Loucy (cell line): ENCODE measurements at regions not wholly inside any gene's neighbourhood (a gene's known extent, or its start where the extent isn't known, plus 50 kb on each side); places are given as distances from the start of the nearest gene placed in this dataset.

Experiments
- CTCF ChIP-seq: fragments of 200-600 bp; sonication (generic); conservative IDR thresholded peaks from 2 replicates; pipeline ENCODE4 v1.5.1; 2014; ENCODE audit warnings: mild to moderate bottlenecking, antibody characterized with exemption, low read length
- EZH2phosphoT487 ChIP-seq: fragments of 200-600 bp; IDR thresholded peaks from 2 replicates; pipeline ENCODE4 v1.6.1; 2018; ENCODE audit warnings: antibody characterized with exemption, mild to moderate bottlenecking, moderate library complexity, borderline replicate concordance

- TF ChIP-seq CTCF: no peak
- no peak for TF ChIP-seq EZH2phosphoT487
These were observed 144.0 kb downstream of the NAV1 start for GRCh38 chr1:201682964-201683363.
